ENCODE measurements at regions not wholly inside any gene's neighbourhood (a gene's known extent, or its start where the extent isn't known, plus 50 kb on each side); places are given as distances from the start of the nearest gene placed in this dataset.

GRCh38 chr22:34072585-34072984 is 152.3 kb upstream of the LARGE1 start:
- no peak for TF ChIP-seq CTCF (IDR thresholded peaks at IDR 0.05)
- TF ChIP-seq POLR2AphosphoS5 (IDR thresholded peaks at IDR 0.05), result no peak
- no peak for TF ChIP-seq POLR2A (IDR thresholded peaks at IDR 0.05)

All from stomach (tissue), 4 donors.